HG03469 (cell line): ENCODE measurements at regions not wholly inside any gene's neighbourhood (a gene's known extent, or its start where the extent isn't known, plus 50 kb on each side); places are given as distances from the start of the nearest gene placed in this dataset.

ENCODE experiments used
- ATAC-seq: cut with Tn5 transposase; IDR thresholded peaks from one replicate; pipeline ENCODE4 v1.9.1; 2021; ENCODE audit warnings: mild to moderate bottlenecking, moderate library complexity, moderate number of reproducible peaks; ENCODE audit not compliant: unreplicated experiment

- no peak for ATAC-seq
Measured at GRCh38 chr2:42910645-42911405, 118.4 kb upstream of the HAAO start.

GRCh38 chr2:42909966-42910365, 117.6 kb upstream of the HAAO start:
- ATAC-seq = no peak

- ATAC-seq = no peak
Measured at GRCh38 chr2:42908518-42909200, 116.3 kb upstream of the HAAO start.

- ATAC-seq = no peak
Measured at GRCh38 chr2:42907835-42908234, 115.5 kb upstream of the HAAO start.

- no peak for ATAC-seq
Measured at GRCh38 chr2:42906557-42907411, 114.4 kb upstream of the HAAO start.

GRCh38 chr2:42906111-42906556, 113.8 kb upstream of the HAAO start:
- ATAC-seq = no peak

GRCh38 chr2:42905341-42906110, 113.1 kb upstream of the HAAO start:
- no peak for ATAC-seq

- ATAC-seq = no peak
Measured at GRCh38 chr2:42904576-42904876, 112.1 kb upstream of the HAAO start.

- ATAC-seq = no peak
Measured at GRCh38 chr2:42903821-42904575, 111.6 kb upstream of the HAAO start.

- no peak for ATAC-seq
Measured at GRCh38 chr2:42902939-42903709, 110.7 kb upstream of the HAAO start.

GRCh38 chr2:42901076-42901640, 108.8 kb upstream of the HAAO start:
- no peak for ATAC-seq

- ATAC-seq = no peak
Measured at GRCh38 chr2:42900289-42900891, 108.0 kb upstream of the HAAO start.

- no peak for ATAC-seq
Measured at GRCh38 chr2:42897358-42897757, 105.0 kb upstream of the HAAO start.

GRCh38 chr2:42895791-42896135, 103.4 kb upstream of the HAAO start:
- ATAC-seq = no peak

GRCh38 chr2:42895134-42895790, 102.9 kb upstream of the HAAO start:
- ATAC-seq = no peak

- no peak for ATAC-seq
Measured at GRCh38 chr2:42893047-42893758, 100.8 kb upstream of the HAAO start.

- ATAC-seq = no peak
Measured at GRCh38 chr2:42890791-42891355, 98.5 kb upstream of the HAAO start.
